ENCODE measurements at regions not wholly inside any gene's neighbourhood (a gene's known extent, or its start where the extent isn't known, plus 50 kb on each side); places are given as distances from the start of the nearest gene placed in this dataset.
A peak's percentile ranks its signal among the peaks of the same experiment; 100 is the strongest.

- no peaks in the 10 kb centered on the region for H3K79me2 ChIP-seq (replicated peaks; ENCODE audit: insufficient read depth)
Observed at GRCh38 chr6:169868458-169868857, 117.0 kb downstream of the ERMARD start.

More at GRCh38 chr6:169868458-169868857, 117.0 kb downstream of the ERMARD start:
- H3K27ac ChIP-seq (ENCODE audit: low read depth), result no peak overlapping the region
- peak overlapping the region; percentile 28; the same call in 1 of the 2 replicates for H2AFZ ChIP-seq
- ATAC-seq (no peak), DNase-seq (ENCODE audit: low spot score) (no peak)
- Mint-ChIP-seq H3K4me3 (no peak overlapping the region), H3K36me3 (ENCODE audit: low read depth) (no peaks in the 10 kb centered on the region; the same call in 2 of the 3 replicates), H3K27ac (no peak overlapping the region), H3K27me3 (ENCODE audit: insufficient read depth, low read depth, poor library complexity) (peaks cover 2% of the 10 kb centered on the region), H3K4me1 (no peaks in the 10 kb centered on the region; the same call in 2 of the 3 replicates), H3K9me3 (no peaks in the 10 kb centered on the region; the same call in 1 of the 3 replicates)
- no peaks in the 10 kb centered on the region for H3K27me3 ChIP-seq (ENCODE audit: insufficient read depth)
- H4K20me1 ChIP-seq (replicated peaks; ENCODE audit: insufficient read depth), result no peaks in the 10 kb centered on the region
- no peaks in the 10 kb centered on the region for H3K9me2 ChIP-seq (ENCODE audit: insufficient read depth)
- no peaks in the 10 kb centered on the region for H3K4me1 ChIP-seq (ENCODE audit: insufficient read depth)
- TF ChIP-seq JUNB (IDR thresholded peaks at IDR 0.05; ENCODE audit: unreplicated experiment), result no peak
- TF ChIP-seq, protein P1, sequence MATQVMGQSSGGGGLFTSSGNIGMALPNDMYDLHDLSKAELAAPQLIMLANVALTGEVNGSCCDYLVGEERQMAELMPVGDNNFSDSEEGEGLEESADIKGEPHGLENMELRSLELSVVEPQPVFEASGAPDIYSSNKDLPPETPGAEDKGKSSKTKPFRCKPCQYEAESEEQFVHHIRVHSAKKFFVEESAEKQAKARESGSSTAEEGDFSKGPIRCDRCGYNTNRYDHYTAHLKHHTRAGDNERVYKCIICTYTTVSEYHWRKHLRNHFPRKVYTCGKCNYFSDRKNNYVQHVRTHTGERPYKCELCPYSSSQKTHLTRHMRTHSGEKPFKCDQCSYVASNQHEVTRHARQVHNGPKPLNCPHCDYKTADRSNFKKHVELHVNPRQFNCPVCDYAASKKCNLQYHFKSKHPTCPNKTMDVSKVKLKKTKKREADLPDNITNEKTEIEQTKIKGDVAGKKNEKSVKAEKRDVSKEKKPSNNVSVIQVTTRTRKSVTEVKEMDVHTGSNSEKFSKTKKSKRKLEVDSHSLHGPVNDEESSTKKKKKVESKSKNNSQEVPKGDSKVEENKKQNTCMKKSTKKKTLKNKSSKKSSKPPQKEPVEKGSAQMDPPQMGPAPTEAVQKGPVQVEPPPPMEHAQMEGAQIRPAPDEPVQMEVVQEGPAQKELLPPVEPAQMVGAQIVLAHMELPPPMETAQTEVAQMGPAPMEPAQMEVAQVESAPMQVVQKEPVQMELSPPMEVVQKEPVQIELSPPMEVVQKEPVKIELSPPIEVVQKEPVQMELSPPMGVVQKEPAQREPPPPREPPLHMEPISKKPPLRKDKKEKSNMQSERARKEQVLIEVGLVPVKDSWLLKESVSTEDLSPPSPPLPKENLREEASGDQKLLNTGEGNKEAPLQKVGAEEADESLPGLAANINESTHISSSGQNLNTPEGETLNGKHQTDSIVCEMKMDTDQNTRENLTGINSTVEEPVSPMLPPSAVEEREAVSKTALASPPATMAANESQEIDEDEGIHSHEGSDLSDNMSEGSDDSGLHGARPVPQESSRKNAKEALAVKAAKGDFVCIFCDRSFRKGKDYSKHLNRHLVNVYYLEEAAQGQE (IDR thresholded peaks at IDR 0.05; ENCODE audit: unreplicated experiment), result no peak
- TF ChIP-seq, protein P2, sequence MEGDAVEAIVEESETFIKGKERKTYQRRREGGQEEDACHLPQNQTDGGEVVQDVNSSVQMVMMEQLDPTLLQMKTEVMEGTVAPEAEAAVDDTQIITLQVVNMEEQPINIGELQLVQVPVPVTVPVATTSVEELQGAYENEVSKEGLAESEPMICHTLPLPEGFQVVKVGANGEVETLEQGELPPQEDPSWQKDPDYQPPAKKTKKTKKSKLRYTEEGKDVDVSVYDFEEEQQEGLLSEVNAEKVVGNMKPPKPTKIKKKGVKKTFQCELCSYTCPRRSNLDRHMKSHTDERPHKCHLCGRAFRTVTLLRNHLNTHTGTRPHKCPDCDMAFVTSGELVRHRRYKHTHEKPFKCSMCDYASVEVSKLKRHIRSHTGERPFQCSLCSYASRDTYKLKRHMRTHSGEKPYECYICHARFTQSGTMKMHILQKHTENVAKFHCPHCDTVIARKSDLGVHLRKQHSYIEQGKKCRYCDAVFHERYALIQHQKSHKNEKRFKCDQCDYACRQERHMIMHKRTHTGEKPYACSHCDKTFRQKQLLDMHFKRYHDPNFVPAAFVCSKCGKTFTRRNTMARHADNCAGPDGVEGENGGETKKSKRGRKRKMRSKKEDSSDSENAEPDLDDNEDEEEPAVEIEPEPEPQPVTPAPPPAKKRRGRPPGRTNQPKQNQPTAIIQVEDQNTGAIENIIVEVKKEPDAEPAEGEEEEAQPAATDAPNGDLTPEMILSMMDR (conservative IDR thresholded peaks at IDR 0.05; ENCODE audit: low read depth in 2 of 2), result no peak
- TF ChIP-seq CREB1 (CRISPR knock-in tag; IDR thresholded peaks at IDR 0.05; ENCODE audit: low read depth), result no peak
- TF ChIP-seq, protein P3, sequence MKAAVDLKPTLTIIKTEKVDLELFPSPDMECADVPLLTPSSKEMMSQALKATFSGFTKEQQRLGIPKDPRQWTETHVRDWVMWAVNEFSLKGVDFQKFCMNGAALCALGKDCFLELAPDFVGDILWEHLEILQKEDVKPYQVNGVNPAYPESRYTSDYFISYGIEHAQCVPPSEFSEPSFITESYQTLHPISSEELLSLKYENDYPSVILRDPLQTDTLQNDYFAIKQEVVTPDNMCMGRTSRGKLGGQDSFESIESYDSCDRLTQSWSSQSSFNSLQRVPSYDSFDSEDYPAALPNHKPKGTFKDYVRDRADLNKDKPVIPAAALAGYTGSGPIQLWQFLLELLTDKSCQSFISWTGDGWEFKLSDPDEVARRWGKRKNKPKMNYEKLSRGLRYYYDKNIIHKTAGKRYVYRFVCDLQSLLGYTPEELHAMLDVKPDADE (IDR thresholded peaks at IDR 0.05), result no peak
- TF ChIP-seq STAT1 (IDR thresholded peaks at IDR 0.05; ENCODE audit: unreplicated experiment), result no peak
- no peak for TF ChIP-seq NANOG (IDR thresholded peaks at IDR 0.05; ENCODE audit: borderline replicate concordance)
- no peak for TF ChIP-seq ZNF114 (CRISPR knock-in tag; IDR thresholded peaks at IDR 0.05)
- no peak for TF ChIP-seq EZH2 (IDR thresholded peaks at IDR 0.05; ENCODE audit: low read depth, unreplicated experiment)
- H3K4me2 ChIP-seq, result no peak overlapping the region
- H3K36me3 ChIP-seq (ENCODE audit: insufficient read depth), result no peaks in the 10 kb centered on the region
- H3F3A ChIP-seq (replicated peaks; ENCODE audit: low read depth), result no peaks in the 10 kb centered on the region
- H3K4me3 ChIP-seq, result no peak overlapping the region

Measured in GM23338 (cell line).